ENCODE measurements at regions not wholly inside any gene's neighbourhood (a gene's known extent, or its start where the extent isn't known, plus 50 kb on each side); places are given as distances from the start of the nearest gene placed in this dataset.

DNA sequence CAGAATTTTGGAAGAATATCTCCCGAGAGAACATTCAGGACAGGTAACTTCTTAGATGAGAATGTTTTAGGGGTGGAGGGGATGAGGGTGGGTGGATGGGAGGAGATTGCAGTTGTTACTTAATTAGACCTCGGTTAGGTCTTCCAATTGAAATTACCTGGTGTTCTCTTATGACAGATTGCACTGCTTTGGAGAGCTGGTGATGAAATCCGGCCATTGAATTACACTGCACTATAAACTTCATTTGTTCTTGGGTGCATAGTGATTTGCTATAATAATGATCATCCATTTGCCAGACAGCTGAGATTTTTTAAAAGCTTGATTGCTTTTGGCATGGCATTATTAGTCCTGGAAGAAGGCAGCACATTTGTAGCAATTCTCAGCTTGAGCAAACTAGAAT, 427.6 kb downstream of the GBA3 start:
- TF ChIP-seq POLR2AphosphoS5 (IDR thresholded peaks at IDR 0.05; ENCODE audit: low read depth, low read length) (no peak), POLR2A (IDR thresholded peaks at IDR 0.05; ENCODE audit: low read depth, low read length) (no peak), TAF1 (IDR thresholded peaks at IDR 0.05; ENCODE audit: low read depth, low read length) (no peak), PAX5 (IDR thresholded peaks at IDR 0.05; ENCODE audit: insufficient read depth, low read length, severe bottlenecking) (no peak)

Data from GM12891 (cell line).